D721Med (cell line): ENCODE measurements at regions not wholly inside any gene's neighbourhood (a gene's known extent, or its start where the extent isn't known, plus 50 kb on each side); places are given as distances from the start of the nearest gene placed in this dataset.
A peak's percentile ranks its signal among the peaks of the same experiment; 100 is the strongest.

ENCODE experiments used
- DNase-seq: peaks from one replicate; pipeline ENCODE4 v3.0.0; 2011; ENCODE audit warnings: low spot score; ENCODE audit not compliant: insufficient read length
- FAIRE-seq: peaks from 2 replicates; lab custom pipeline; 2011; peaks lifted over from hg19 to GRCh38; lab: Jason Lieb, UNC
- CTCF ChIP-seq: IDR thresholded peaks from 2 replicates; pipeline ENCODE4 v1.5.1; 2012; ENCODE audit warnings: mild to moderate bottlenecking, control low read depth; ENCODE audit not compliant: insufficient read depth; ENCODE audit errors: missing control alignments

GRCh38 chr1:238254935-238255334, 364.2 kb upstream of the ZP4 start:
- no peak for TF ChIP-seq CTCF
- DNase-seq (no peak), FAIRE-seq (peak; percentile 96)

DNA sequence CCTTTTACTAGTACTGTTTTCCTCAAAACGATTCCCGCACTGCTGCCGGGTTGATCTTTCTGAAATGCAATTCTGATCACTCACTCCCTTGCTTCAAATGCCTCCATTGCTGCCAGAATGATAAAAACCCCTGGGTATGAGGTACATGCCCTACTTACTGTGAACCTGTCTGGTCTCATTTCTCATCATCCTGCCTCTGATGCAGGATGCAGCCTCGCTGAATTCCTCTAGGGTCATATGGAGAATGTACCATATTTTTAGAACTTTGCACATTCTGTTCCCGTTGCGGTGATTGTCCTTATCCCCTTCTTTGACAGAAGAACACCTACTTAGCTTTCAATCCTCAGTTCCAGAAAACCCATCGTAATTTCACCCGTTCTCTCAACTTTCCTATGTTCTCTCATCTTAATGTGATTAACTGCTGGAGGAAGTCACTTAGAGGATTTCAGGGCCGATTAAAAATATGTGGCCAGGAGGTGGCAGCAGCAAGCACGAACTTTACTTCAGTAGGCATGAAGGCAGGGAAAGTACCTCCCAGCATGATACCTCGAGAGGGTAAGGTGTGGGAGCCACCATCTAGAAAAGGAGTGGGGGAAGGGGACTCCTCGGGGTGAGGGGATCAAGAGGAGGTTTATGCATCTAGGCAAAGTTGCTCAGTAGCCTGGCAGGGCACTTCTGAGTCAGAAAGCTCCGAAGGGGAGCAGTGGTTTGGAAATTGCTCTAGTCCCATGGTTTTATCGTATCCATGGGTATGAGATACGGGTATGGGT, 361.5 kb upstream of the ZP4 start:
- peak; percentile 82 for TF ChIP-seq CTCF
- FAIRE-seq (peak; percentile 98), DNase-seq (peak; percentile 34)

GRCh38 chr1:238248356-238248755, 357.6 kb upstream of the ZP4 start:
- FAIRE-seq (no peak), DNase-seq (no peak)
- no peak for TF ChIP-seq CTCF

GRCh38 chr1:238242181-238242580, 351.5 kb upstream of the ZP4 start:
- no peak for TF ChIP-seq CTCF
- no peak for DNase-seq

DNA sequence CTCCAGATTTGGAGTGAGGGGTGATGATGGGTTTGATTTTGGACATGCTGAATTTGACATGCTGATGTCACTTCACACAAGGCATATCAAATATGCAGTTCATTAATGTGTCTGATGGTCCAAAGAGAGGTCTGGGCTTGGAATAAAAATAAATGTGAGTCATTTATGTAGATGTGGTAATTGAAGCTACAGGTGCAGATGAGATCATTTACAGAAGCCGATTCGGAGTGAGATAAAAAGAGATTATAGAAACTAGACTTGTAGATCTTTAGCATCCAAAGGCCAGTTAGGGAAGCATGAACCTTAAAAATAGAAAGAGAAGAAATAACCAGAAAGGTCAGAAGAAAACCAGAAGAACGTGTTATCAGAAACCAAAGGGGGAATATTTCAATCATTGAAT, 350.9 kb upstream of the ZP4 start:
- no peak for DNase-seq
- TF ChIP-seq CTCF, result no peak
- FAIRE-seq, result no peak

More at GRCh38 chr1:238242181-238242580, 351.5 kb upstream of the ZP4 start:
- FAIRE-seq, result no peak

GRCh38 chr1:238239343-238239742, 348.6 kb upstream of the ZP4 start:
- FAIRE-seq (peak; percentile 60), DNase-seq (no peak)
- no peak for TF ChIP-seq CTCF

- no peak for TF ChIP-seq CTCF
- DNase-seq (no peak), FAIRE-seq (no peak)
These were observed 343.2 kb upstream of the ZP4 start for GRCh38 chr1:238233966-238234365.
